SIG-M5 (cell line): ENCODE measurements at regions not wholly inside any gene's neighbourhood (a gene's known extent, or its start where the extent isn't known, plus 50 kb on each side); places are given as distances from the start of the nearest gene placed in this dataset.
"Not testable (repeated sequence)": the region's sequence is repeated elsewhere in the genome, so short reads cannot be mapped to it uniquely, and the experiment has no call there.

Experiments used
- DNase-seq: peaks from one replicate; lab custom pipeline; 2025; lab: John Stamatoyannopoulos, UW

- no peak for DNase-seq
Measured at GRCh38 chr15:36177590-36178302, 401.7 kb upstream of the CDIN1 start.

- no peak for DNase-seq
Measured at GRCh38 chr15:36178303-36178633, 401.2 kb upstream of the CDIN1 start.

GRCh38 chr15:36183201-36183600, 396.2 kb upstream of the CDIN1 start:
- no peak for DNase-seq

GRCh38 chr15:36185438-36185837, 394.0 kb upstream of the CDIN1 start:
- DNase-seq, result no peak

- DNase-seq, result no peak
Measured at GRCh38 chr15:36185845-36186244, 393.6 kb upstream of the CDIN1 start.

- DNase-seq, result no peak
Measured at GRCh38 chr15:36186376-36186775, 393.1 kb upstream of the CDIN1 start.

- no peak for DNase-seq
Measured at GRCh38 chr15:36191459-36191858, 388.0 kb upstream of the CDIN1 start.

- DNase-seq, result not testable (repeated sequence)
Measured at GRCh38 chr15:36195361-36196007, 383.9 kb upstream of the CDIN1 start.

GRCh38 chr15:36208868-36209582, 370.4 kb upstream of the CDIN1 start:
- no peak for DNase-seq

GRCh38 chr15:36210426-36210825, 369.0 kb upstream of the CDIN1 start:
- DNase-seq, result no peak

- DNase-seq, result no peak
Measured at GRCh38 chr15:36218322-36218721, 361.1 kb upstream of the CDIN1 start.

GRCh38 chr15:36218991-36219390, 360.4 kb upstream of the CDIN1 start:
- DNase-seq, result no peak

- no peak for DNase-seq
Measured at GRCh38 chr15:36221992-36222391, 357.4 kb upstream of the CDIN1 start.

GRCh38 chr15:36230776-36231175, 348.6 kb upstream of the CDIN1 start:
- no peak for DNase-seq

- DNase-seq, result no peak
Measured at GRCh38 chr15:36232491-36232890, 346.9 kb upstream of the CDIN1 start.

- no peak for DNase-seq
Measured at GRCh38 chr15:36234743-36235142, 344.7 kb upstream of the CDIN1 start.

- DNase-seq, result no peak
Measured at GRCh38 chr15:36235173-36235572, 344.3 kb upstream of the CDIN1 start.

- DNase-seq, result no peak
Measured at GRCh38 chr15:36239509-36239908, 339.9 kb upstream of the CDIN1 start.

- DNase-seq, result no peak
Measured at GRCh38 chr15:36251450-36251849, 328.0 kb upstream of the CDIN1 start.

GRCh38 chr15:36252146-36252711, 327.2 kb upstream of the CDIN1 start:
- no peak for DNase-seq

- no peak for DNase-seq
Measured at GRCh38 chr15:36254426-36254825, 325.0 kb upstream of the CDIN1 start.

GRCh38 chr15:36256404-36256807, 323.0 kb upstream of the CDIN1 start:
- DNase-seq, result no peak

- no peak for DNase-seq
Measured at GRCh38 chr15:36263666-36264065, 315.8 kb upstream of the CDIN1 start.
